GM18505 (cell line): ENCODE measurements at regions not wholly inside any gene's neighbourhood (a gene's known extent, or its start where the extent isn't known, plus 50 kb on each side); places are given as distances from the start of the nearest gene placed in this dataset.

ENCODE experiments used
- ATAC-seq: cut with Tn5 transposase; IDR thresholded peaks from one replicate; pipeline ENCODE4 v1.9.1; 2021; ENCODE audit not compliant: unreplicated experiment
- POLR2A ChIP-seq: IDR thresholded peaks from 4 replicates; pipeline ENCODE4 v1.6.1; 2011; ENCODE audit warnings: borderline replicate concordance; ENCODE audit not compliant: insufficient read depth, insufficient read length; ENCODE audit errors: extremely low read depth

DNA sequence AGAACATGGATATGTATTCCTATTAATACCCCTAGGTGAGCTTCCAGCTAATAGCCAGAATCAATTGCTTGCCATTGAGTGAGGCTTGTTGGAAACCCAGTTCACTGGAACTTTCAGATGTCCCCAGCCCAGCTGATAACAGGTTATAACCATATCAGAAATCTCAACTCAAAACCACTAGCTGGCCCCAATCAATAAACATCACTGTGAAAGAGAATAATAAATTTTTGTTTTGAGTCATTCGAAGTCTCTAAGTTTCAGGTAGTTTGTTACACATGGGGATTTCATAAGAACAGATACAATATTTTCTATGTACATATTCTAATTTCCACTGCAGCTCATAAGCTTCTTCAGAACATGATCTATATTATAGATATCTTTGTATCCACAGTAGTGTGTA is 162.9 kb upstream of the SNX7 start:
- no peak for TF ChIP-seq POLR2A
- ATAC-seq: no peak

DNA sequence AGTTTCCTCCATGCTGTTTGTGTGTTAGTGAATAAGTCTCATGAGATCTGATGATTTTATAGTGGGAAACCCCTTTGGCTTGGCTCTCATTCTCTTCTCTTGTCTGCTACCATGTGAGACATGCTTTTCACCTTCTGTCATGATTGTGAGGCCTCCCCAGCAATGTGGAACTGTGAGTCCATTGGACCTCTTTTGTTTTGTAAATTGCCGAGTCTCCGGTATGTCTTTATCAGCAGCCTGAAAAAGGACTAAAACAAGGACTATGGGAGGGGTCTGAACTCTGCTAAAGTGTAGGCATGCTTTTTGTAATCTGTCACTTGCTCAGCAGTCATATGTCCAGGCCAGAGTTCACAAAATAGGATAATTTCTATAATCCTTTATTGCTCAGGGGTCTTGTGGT is 164.0 kb upstream of the SNX7 start:
- ATAC-seq: no peak
- TF ChIP-seq POLR2A: no peak

DNA sequence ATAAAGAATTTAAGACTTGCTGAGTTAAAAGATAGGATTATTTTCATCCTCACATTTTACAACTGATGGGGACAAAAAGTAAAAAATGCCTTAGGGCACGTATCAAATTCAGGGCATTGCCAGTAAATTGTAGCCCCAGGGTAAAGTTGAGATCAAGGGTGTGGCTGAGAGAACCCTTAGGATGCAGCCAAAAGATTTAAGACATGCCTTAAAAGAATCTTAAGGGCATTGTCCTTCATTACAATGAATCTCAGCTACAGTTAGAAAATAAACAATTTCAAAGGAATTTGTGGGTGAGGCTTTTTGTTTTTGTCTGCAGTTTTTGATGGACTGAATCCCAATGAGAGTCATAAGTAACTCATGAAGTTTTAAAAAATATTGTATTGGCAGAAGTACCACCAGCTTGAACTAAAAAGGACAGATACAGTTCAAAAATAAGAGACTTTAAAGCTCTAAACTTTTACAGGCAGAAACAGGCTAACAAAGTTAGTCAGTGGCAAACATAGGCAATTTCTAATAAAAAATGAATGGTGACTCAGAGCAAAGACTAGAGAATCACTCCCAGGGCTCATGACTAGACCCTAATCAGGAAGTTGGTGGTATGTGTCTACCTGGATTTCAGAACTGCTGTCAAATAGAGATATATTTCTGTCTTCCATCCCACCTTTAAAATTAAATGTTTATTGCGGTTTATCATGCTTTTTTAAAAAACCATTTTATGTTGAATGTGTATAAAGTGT is 165.1 kb upstream of the SNX7 start:
- no peak for TF ChIP-seq POLR2A
- ATAC-seq: no peak

DNA sequence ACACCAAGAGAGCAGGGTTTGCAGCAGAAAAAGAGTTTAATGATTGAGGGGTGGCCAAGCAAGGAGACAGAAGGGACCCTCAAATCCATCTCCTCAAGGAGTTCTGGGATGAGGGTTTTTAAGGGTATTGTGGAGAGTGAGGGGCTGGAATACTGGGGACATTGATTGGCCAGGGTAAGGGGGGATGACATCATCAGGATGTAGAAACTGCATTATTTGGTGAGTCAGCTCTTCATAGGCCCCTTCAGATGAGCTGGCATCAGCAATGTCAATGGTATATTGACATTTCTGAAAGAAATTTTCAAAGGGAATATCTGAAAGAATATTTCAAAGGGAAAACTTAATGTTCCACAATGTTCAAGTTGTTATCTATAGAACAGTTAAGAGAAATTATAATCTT is 168.1 kb upstream of the SNX7 start:
- ATAC-seq: no peak
- TF ChIP-seq POLR2A: no peak

DNA sequence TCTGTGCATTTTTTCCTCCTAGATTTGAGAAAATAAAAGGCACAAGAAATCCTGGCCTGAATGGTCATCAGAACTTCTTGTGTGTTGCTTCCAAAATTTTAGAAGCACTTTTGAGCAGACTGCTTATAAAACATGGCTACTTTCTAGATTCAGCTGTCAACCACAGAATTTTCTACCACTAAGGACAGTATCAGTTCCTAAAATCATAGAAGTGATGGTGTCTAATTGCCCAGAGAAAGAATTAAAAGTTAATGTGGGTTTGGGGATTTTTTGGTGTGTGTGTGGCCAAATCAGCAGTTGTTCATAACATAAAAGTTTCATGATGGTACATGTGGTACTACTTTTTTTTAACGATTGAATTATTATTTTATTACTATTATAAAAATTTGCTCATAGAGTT is 171.4 kb upstream of the SNX7 start:
- ATAC-seq: no peak
- TF ChIP-seq POLR2A: no peak

DNA sequence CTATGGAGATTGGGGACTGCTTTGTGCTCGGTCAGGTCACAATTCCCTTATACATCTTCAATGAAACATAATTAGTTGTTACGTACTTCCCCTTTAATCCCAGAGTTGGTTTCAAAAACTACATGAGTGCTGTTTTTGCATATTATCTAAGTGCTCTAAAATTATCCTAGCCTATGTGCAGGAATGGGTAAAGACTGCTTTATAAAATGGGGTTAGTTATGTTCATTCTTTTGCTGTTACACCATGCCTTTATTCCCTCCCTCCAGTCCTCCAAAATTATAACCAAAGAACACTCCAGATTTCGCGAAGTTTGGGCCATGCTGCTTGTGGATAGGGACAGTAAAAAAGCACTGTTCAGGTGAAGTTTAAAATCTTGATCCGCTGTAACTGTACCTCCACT is 173.9 kb upstream of the SNX7 start:
- no peak for TF ChIP-seq POLR2A
- ATAC-seq: no peak

DNA sequence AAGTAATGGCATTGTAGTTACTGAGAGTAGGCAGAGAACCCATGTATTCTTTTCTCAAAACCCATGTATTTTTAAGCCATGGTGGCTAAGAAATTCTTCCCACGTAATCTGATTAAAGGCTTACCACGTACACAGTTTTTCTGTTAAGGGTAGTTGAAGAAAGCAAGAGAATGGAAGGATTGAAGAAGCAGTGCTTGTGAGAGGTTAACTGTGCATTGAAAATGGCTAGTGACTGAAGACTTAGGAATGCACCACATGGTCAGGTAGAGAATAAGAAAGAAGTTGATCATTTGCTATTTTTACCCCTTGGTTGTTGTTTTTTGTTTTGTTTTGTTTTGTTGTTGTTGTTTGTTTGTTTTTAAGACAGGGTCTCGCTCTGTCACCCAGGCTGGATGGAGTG is 178.9 kb upstream of the SNX7 start:
- no peak for TF ChIP-seq POLR2A
- ATAC-seq: no peak

DNA sequence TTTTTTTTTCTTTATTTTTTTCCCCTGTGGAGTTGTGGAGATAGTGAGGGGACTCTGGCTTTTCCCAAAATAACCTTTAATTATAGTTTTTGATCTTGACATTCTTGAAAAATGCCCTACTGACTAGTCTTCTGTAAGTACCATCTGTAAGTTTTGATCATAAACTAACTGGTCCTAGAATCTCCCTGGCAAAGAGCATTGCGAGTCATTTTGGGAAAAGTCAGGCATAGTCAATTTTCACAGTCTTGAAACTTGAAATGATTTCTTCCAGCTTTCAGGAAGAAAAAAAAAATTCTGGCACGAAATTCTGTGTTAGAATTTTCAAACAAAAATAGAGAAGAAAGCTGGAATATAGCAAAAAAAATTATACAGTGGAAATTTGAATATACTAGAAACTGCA is 181.2 kb upstream of the SNX7 start:
- TF ChIP-seq POLR2A: no peak
- no peak for ATAC-seq

DNA sequence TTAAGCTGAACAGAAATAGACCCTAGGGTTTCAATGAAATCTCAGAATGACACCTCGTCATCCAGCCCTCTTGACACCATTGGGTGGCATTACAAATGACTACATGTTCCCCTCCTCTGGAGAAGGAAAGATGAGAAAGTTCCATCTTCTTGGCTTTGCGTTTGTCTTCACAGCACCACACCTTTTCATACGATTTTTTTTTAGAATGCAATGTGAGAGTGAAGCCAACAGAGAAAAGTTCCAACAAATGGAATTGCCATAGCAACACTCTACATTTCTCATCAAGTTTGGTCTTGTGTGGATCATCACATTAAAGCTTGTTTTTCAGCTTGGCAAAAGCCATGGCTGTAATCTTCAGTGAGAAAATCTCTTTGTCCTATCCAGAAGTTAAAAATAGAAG is 183.4 kb upstream of the SNX7 start:
- no peak for TF ChIP-seq POLR2A
- no peak for ATAC-seq

DNA sequence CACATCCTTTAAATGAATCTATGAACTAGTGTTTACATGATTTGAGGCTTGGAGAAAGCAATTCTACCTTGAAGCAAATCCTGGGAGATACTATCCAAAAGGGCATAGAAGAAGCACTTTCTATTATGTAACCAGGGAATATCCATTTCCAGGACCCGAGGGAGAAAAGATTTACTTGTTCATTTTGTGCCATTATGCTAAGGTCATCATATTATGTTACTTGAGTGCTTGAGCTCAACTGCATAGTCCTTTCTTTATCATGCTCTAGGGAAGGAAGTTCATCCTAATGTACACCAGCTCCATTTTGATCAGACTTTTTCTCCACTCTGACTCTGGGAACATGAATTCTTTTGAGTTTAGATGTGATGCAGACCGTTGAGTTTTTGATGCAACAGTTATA is 188.6 kb upstream of the SNX7 start:
- no peak for ATAC-seq
- TF ChIP-seq POLR2A: no peak

DNA sequence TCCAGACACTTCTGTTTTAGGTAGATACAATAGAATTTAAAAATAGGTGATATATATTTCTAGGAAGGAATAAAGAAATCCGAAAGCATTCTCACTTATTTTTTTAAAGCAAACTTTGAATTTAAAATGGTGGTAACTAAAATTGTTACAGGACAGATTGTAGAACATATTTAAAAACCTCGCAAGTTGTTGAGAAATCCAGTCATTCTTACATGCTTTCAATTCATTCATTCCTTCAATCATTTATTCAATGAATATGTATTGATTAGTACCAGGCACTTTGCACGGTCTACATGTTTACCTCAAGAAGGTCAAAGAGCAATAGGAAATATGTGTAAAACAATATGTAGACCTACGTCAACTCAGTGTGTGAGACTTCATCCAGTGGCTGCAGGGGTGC is 189.9 kb upstream of the SNX7 start:
- no peak for ATAC-seq
- TF ChIP-seq POLR2A: no peak

DNA sequence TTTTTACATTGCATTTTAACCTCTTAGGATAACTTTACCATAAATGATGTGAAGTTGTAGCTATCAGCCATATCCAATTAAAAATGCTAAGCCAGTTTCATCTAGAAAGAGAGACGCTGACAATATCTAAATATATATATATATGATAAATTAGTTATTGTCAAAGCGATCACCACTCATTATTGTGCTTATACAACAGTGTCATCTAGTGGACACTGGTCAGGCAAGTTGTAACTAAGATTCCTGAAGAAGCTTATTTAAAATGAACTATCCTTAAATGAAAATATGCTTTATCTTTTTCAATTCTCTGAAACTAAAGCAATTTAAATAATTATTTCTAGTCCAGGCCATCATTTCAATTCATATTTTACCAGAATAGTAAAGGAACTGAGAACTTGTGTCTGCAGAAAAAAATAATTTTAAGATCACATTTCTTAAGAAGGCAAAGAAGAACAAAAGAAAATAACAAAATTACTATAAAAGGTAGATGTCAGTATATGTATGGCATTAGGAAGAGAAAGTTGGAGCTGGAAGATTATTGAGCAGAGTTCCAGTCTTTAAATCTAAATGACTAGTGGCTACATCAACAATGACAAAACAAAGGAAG is 193.3 kb upstream of the SNX7 start:
- TF ChIP-seq POLR2A: no peak
- no peak for ATAC-seq

DNA sequence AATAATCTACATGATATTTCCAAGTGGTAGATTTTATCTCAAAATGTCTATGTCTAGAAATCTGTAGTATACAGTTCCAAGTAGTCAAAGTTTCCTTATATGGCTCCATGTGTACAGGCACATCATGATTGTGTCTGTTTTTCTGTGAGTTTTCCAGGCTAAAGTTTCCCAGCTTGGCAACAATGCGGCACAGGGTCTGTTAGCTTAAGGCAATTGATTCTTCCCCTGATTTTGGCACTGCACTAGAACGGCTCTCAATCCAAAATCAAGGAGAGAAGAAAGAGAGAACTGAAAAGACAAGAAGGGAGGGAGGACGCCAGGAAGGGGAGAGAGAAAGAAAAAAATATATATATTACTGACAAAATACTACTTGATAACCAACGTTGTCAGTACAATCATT is 193.9 kb upstream of the SNX7 start:
- no peak for TF ChIP-seq POLR2A
- ATAC-seq: no peak

DNA sequence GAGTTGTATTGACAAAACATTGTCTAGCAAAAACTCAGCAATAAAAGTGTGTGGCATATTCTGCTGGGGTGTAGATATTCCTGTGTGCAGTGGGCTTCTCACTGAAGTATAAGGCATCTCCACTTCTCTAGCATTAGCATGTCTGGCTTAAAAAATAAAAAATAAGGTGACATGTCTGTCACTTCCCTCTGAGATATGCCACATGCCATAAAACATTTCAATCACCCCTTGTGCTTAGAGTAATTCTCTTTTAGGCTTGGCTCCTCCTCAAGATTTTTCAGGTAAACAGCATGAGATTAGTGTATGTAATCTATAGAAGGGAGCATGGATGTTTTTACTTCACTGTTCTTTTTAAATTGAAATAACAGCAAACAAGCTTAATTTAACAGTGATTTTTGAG is 194.4 kb upstream of the SNX7 start:
- no peak for ATAC-seq
- TF ChIP-seq POLR2A: no peak
